ENCODE measurements at regions not wholly inside any gene's neighbourhood (a gene's known extent, or its start where the extent isn't known, plus 50 kb on each side); places are given as distances from the start of the nearest gene placed in this dataset.
"Not testable (repeated sequence)": the region's sequence is repeated elsewhere in the genome, so short reads cannot be mapped to it uniquely, and the experiment has no call there.

- DNase-seq (ENCODE audit: low read depth in 4 of 4, low spot score in 1 of 4) = no peak
These were observed 323.5 kb downstream of the DAD1 start for GRCh38 chr14:22265319-22266141.

DNA sequence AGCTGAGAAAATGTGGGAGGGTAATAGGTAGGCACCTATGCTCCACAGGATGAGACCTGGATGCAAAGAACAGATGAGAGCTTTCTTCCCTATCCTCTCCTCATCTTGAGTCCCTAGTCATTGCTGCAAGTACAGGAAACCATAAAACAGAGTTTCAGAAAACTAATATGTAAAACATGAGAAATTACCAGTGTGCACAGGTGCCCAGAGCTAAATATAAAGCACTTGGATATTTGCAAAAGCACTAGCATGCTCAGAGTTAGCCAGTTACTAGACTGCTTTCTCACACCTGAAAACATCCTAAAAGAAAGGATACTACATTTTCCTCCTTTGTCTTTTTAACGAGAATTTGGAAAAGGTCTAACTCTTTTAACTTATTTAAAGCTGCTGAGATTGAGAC is 324.3 kb downstream of the DAD1 start:
- no peak for DNase-seq (ENCODE audit: low read depth in 4 of 4, low spot score in 1 of 4)

DNA sequence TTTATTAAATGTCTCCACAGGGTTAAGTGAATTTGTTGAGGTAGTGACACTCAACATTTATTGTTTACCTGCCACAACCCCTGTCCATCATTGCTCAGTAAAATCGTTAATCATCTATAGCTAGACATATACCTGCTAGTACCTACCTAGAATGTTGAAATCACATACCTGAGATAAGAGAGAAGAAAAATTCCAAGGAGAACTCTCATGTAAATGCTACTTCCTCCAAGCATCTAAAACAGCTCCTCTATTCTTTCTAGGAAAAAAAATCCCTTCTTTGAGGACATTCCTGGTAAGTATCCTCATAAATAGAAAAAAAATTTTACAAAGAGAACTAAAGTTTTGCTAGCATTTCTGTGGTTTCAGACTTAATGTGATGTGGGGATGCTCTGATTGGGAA is 325.1 kb downstream of the DAD1 start:
- no peak for DNase-seq (ENCODE audit: low read depth in 4 of 4, low spot score in 1 of 4)

- DNase-seq (ENCODE audit: low read depth in 4 of 4, low spot score in 1 of 4) = no peak
These were observed 326.1 kb downstream of the DAD1 start for GRCh38 chr14:22262881-22263280.

DNA sequence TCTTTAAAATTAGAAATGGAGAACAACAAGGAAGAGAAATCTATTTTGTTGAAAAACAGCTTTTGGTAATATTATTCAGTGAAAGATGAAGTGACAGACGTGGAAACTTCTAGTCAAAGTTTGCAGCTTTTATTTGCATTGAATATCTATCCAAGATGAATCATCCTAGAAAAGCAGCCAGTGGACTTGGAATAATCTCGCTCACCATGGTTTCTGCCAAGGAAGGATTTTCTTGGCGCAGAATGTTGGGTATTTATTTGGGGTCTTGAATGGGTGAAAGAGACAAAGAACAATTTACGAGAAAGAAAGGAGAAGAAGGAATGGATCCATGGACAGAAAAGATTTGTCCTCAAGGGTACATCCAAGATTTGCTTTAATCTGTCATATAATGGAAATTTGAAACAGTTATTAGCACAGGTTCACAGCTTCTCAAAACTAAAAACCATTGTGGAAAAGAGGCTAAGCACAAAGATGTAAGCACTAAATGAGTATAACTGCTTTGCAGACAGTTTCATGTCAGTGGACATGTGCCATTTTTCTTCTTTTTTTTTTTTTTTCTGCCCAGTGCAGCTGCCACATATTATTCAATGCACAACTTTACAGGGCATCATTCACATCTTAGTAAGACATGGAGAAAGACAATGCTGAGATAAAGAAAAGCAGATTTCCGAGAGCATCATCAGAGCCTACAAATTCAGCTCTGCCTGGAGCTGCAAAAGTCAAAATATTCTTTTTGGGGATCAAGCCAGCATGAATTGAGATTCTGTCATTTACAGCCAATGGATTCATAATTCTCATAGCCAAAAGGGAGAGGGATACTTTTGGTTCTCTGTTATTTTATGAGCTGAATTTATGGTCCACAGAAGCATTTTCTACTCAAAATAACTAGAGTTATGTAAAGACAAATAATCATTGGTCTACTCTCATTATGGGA is 333.7 kb downstream of the DAD1 start:
- no peak for DNase-seq (ENCODE audit: low read depth in 4 of 4, low spot score in 1 of 4)

- DNase-seq (ENCODE audit: low read depth in 4 of 4, low spot score in 1 of 4) = no peak
These were observed 336.3 kb downstream of the DAD1 start for GRCh38 chr14:22252686-22253085.

- DNase-seq (ENCODE audit: low read depth in 4 of 4, low spot score in 1 of 4) = no peak
These were observed 337.9 kb downstream of the DAD1 start for GRCh38 chr14:22251090-22251489.

GRCh38 chr14:22249770-22250169 is 339.3 kb downstream of the DAD1 start:
- DNase-seq (ENCODE audit: low read depth in 4 of 4, low spot score in 1 of 4) = no peak

DNA sequence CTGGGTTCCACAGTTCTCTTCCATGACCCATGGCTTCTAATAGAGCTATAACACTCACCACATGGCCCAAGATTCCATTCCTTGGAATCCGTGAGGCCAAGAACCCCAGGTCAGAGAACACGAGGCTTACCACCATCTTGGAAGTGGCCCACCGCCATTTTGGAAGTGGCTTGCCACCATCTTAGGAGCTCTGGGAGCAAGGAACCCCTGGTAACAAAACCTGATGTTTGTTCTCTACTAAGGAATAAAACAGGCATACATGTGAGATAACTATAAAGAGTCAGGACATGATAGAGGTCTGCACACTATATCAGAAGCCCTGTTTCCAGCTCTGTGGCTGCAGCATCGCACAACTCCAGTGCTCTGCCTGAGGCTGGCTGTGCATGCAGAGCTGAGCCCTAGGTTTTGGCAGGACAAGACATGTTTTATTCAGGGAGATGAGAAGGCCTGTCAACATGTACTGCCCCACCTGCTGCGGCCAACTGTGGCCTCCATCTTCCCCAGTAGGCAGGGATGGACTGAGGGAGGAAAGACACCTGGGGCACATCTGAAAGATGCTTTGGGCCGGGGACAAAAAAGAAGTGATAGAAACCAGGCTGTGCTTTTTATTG is 344.9 kb downstream of the DAD1 start:
- DNase-seq (ENCODE audit: low read depth in 4 of 4, low spot score in 1 of 4) = no peak

- DNase-seq (ENCODE audit: low read depth in 4 of 4, low spot score in 1 of 4) = not testable (repeated sequence)
These were observed 350.7 kb downstream of the DAD1 start for GRCh38 chr14:22238320-22238719.

DNA sequence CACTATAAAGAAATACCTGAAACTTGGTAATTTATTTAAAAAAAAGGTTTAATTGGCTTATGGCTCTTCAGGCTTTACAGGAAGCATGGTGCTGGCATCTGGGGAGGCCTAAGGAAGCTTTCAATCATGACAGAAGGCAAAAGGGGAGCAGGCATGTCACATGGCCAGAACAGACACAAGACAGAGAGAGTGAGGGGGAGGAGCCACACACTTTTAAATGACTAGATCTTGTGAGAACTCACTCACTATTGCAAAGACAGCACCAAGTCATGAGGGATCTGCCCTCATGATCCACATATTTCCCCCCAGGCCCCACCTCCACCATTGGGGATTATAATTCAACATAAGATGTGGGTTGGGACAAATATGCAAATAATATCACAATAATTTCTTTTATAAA is 355.6 kb downstream of the DAD1 start:
- no peak for DNase-seq (ENCODE audit: low read depth in 4 of 4, low spot score in 1 of 4)

DNA sequence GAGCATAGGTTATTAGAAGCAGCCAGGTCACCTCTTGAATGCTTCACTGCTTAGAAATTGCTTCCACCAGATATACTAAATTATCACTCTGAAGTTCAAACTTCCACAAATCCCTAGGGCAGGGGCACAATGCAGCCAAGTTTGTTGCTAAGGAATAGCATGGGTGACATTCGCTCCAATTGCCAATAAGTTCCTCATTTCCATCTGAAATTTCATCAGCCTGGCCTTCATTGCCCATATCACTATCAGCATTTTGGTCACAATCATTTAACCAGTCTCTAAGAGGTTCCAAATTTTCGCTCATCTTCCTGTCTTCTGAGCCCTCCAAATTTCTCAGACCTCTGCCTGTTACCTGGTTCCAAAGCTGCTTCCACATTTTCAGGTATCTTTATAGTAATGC is 356.1 kb downstream of the DAD1 start:
- no peak for DNase-seq (ENCODE audit: low read depth in 4 of 4, low spot score in 1 of 4)

DNA sequence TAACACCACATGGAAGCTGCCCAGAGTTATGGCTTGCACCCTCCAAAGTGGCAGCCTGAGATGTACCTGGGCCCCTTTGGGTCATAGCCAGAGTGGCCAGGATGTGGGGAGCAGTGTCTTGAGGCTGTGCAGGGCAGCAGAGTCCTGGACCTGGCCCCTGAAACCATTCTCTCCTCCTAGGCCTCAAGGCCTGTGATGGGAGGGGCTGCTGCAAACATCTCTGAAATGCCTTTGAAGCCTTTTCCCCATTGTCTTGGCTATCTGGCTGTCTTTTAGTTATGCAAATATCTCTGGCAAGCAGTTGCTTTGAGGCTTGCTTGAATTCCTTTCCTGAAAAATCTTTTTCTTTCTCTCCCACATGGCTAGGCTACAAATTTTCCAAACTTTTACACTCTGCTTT is 356.5 kb downstream of the DAD1 start:
- DNase-seq (ENCODE audit: low read depth in 4 of 4, low spot score in 1 of 4) = no peak

DNA sequence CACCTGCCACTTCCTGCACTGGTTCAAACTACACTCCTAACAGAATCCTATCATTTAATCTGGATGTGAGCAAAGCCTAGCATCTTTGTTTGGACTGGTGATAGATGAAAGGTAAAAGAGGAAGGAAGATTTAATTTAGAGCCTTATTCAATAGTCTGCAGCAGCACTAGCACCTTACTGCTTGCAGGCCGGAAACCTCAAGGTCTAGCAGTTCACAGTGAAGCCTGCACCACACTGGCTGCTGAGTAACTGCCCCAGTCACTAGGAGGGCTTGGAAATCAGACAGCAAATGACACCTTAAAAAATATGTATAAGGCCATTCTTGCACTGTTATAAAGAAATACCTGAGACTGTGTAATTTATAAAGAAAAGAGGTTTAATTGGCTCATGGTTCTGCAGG is 358.0 kb downstream of the DAD1 start:
- no peak for DNase-seq (ENCODE audit: low read depth in 4 of 4, low spot score in 1 of 4)

DNA sequence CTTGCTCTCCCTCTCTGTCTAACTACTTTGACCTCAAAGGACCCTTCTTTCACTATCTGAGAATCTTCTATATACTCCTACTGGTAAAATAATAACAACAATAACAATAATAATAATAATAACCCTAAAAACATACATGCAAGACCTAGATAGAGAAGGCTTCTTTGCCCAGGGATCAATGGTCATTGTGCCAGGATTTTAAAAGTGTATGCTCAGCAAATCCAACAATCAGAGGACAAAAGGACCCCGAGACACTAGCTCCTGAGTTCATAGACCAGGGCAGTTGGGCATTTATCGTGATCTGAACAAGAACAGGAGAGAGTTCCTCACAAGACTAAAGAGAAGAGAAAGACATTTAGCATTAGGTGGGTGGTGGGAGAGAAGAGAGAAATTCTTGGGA is 358.5 kb downstream of the DAD1 start:
- DNase-seq (ENCODE audit: low read depth in 4 of 4, low spot score in 1 of 4) = no peak

DNA sequence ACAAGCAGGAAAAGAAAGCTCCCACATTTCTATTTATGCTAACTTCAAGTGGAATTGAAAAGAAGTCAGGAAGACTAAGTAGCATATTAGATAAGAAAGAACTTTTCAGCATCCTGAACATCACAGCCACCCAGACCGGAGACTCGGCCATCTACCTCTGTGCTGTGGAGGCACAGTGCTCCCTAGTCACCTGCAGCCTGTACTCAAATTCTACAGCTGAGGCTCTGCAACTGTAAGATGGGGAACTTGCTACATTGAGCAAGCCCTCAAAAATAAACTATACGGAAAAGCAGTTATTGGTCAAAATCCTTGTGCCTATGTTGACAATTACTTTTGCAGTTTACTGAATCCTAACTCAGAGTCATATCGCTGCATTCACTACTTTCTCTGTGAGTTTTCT is 361.9 kb downstream of the DAD1 start:
- DNase-seq (ENCODE audit: low read depth in 4 of 4, low spot score in 1 of 4) = no peak

GRCh38 chr14:22226381-22226780 is 362.6 kb downstream of the DAD1 start:
- no peak for DNase-seq (ENCODE audit: low read depth in 4 of 4, low spot score in 1 of 4)

DNA sequence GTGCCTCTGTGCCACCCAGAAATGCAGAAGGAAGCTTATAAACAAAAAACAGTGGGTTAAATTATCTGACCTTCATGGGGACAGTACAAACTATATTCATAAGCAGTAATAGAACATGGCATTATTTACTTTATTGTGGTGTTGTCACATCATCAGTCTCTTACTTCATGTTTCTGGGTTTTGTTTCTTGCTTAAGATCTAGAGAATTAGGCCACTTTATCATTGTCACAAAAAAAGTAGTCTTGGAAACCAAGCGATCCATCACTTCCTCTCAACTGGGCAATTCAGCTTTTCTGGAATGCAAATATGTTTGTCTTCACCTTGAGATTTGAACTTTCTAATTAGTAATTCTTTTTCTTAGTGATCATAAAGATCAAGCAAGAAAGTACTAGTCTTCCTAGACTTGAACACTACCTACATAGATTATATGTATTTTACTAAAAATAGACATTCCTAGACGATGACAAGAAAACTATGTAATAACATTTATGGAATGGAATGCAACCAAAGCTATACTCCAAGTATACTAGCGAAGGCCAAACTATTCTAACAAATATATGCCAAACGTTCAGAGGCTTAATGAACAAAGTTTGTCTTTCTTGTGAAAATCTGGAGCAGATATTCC is 363.4 kb downstream of the DAD1 start:
- DNase-seq (ENCODE audit: low read depth in 4 of 4, low spot score in 1 of 4) = no peak

DNA sequence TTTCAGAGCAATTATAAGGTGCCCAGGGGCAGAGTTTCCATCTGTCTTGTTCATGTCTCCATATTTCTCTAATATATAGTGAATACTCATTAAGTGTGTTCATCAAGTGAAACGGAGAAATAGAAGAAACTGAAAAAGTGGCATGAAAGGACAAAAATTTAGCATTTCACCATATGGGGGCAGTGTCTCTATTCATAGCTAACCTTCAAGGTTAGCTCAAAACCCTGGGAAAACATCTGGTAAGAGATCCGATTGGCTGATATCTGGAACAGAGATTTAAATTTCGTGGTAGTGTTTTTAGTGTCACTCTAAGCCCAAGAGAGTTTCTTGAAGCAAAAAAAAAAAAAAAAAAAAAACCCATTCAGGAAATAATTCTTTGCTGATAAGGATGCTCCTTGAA is 367.5 kb downstream of the DAD1 start:
- DNase-seq (ENCODE audit: low read depth in 4 of 4, low spot score in 1 of 4) = no peak

DNA sequence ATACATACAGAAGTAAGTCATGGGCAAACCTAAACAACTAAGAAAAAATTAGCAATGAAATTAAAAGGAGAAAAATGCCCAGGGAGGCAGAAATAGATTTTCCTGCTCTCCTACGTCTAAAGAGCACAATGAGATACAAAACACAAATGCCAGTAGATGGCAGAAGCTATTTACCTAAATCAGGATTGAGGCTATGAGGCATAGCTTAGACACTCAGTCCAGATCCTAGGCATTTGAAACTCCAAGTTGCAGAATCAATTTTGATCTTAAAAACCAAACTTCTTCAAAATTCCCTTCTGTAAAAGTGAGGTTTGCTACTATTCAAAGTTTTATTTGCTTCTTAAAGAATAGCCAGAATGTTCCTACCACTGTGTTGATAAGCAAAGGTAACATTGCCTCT is 368.6 kb downstream of the DAD1 start:
- no peak for DNase-seq (ENCODE audit: low read depth in 4 of 4, low spot score in 1 of 4)

DNA sequence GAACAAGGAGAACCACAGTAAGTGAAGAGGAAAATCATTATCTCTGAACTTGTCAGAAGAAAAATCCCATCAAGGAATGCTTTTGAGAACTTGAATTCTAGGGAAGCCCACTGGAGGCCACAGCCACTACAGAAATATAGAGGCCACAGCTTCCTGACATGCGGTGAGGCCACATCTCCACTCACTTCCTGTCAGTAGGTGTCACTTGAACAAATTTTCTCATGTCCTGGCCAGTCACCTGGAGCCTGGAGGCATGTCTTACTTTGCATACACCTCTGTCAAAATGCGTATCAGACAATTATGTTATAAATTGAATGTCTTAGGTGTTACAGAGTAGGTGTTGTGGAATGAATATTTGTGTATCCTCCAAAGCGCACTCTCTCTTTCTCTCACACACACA is 370.3 kb downstream of the DAD1 start:
- no peak for DNase-seq (ENCODE audit: low read depth in 4 of 4, low spot score in 1 of 4)
